ENCODE measurements at regions not wholly inside any gene's neighbourhood (a gene's known extent, or its start where the extent isn't known, plus 50 kb on each side); places are given as distances from the start of the nearest gene placed in this dataset.

DNA sequence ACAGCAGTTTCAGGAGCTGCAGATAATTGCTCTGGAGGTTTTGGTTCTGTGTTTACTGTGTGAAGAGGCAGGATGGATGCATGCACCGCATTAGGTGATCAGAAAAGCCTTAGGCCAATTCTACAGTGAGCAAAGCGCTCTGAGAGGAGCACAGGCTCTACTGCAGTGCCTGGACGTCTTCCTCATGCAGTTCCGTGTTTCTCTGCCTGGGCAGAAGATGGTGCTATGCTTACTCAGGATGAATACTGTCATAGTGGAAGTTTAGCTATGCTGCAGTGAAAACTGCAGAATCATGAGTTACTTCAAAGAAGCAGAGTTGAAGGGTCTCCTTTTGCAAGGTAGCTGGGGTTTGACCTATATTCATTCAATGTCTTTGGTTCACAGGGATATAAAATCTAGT is 1012.4 kb downstream of the KCNJ18 start:
- no peak for TF ChIP-seq EZH2phosphoT487 (conservative IDR thresholded peaks at IDR 0.05; ENCODE audit: low read length)
- TF ChIP-seq, protein P1, sequence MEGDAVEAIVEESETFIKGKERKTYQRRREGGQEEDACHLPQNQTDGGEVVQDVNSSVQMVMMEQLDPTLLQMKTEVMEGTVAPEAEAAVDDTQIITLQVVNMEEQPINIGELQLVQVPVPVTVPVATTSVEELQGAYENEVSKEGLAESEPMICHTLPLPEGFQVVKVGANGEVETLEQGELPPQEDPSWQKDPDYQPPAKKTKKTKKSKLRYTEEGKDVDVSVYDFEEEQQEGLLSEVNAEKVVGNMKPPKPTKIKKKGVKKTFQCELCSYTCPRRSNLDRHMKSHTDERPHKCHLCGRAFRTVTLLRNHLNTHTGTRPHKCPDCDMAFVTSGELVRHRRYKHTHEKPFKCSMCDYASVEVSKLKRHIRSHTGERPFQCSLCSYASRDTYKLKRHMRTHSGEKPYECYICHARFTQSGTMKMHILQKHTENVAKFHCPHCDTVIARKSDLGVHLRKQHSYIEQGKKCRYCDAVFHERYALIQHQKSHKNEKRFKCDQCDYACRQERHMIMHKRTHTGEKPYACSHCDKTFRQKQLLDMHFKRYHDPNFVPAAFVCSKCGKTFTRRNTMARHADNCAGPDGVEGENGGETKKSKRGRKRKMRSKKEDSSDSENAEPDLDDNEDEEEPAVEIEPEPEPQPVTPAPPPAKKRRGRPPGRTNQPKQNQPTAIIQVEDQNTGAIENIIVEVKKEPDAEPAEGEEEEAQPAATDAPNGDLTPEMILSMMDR (IDR thresholded peaks at IDR 0.05; ENCODE audit: insufficient read depth, low read length, poor library complexity, severe bottlenecking) = no peak
- no peak overlapping the region for H3K27ac ChIP-seq (ENCODE audit: low read depth, low read length)
- H3K4me3 ChIP-seq (ENCODE audit: insufficient read depth, low read length, poor library complexity, severe bottlenecking) = no peak overlapping the region
- no peaks in the 10 kb centered on the region for H3K9me2 ChIP-seq (replicated peaks; ENCODE audit: insufficient read depth, low read length)
- H3K27me3 ChIP-seq (ENCODE audit: low read length) = no peaks in the 10 kb centered on the region
- no peak overlapping the region for H3K9ac ChIP-seq (ENCODE audit: low read length)
- no peaks in the 10 kb centered on the region for H4K20me1 ChIP-seq (ENCODE audit: low read depth, low read length)
- H3K4me2 ChIP-seq (ENCODE audit: low read depth, low read length, poor library complexity, severe bottlenecking) = no peak overlapping the region
- H3K9me3 ChIP-seq (ENCODE audit: insufficient read depth, low read length) = no peaks in the 10 kb centered on the region
- H3F3A ChIP-seq (ENCODE audit: insufficient read depth) = no peaks in the 10 kb centered on the region
- H2AFZ ChIP-seq (ENCODE audit: low read depth, low read length, severe bottlenecking) = no peak overlapping the region
- no peaks in the 10 kb centered on the region for H3K36me3 ChIP-seq (ENCODE audit: low read length)
- H3K79me2 ChIP-seq (ENCODE audit: insufficient read depth, low read length) = no peaks in the 10 kb centered on the region

GRCh38 chr17:22707626-22708025 is 1015.3 kb downstream of the KCNJ18 start:
- Histone ChIP-seq H3K27ac (ENCODE audit: low read depth, low read length) (no peak overlapping the region), H3K9me3 (ENCODE audit: insufficient read depth, low read length) (no peaks in the 10 kb centered on the region), H2AFZ (ENCODE audit: low read depth, low read length, severe bottlenecking) (no peak overlapping the region), H3K4me3 (ENCODE audit: insufficient read depth, low read length, poor library complexity, severe bottlenecking) (no peak overlapping the region), H3K27me3 (ENCODE audit: low read length) (no peaks in the 10 kb centered on the region), H4K20me1 (ENCODE audit: low read depth, low read length) (no peaks in the 10 kb centered on the region), H3K4me2 (ENCODE audit: low read depth, low read length, poor library complexity, severe bottlenecking) (no peak overlapping the region), H3K79me2 (ENCODE audit: insufficient read depth, low read length) (no peaks in the 10 kb centered on the region), H3K36me3 (ENCODE audit: low read length) (no peaks in the 10 kb centered on the region), H3K9me2 (replicated peaks; ENCODE audit: insufficient read depth, low read length) (no peaks in the 10 kb centered on the region), H3F3A (ENCODE audit: insufficient read depth) (no peaks in the 10 kb centered on the region), H3K9ac (ENCODE audit: low read length) (no peak overlapping the region)
- TF ChIP-seq, protein P1 (IDR thresholded peaks at IDR 0.05; ENCODE audit: insufficient read depth, low read length, poor library complexity, severe bottlenecking) = no peak
- TF ChIP-seq EZH2phosphoT487 (conservative IDR thresholded peaks at IDR 0.05; ENCODE audit: low read length) = no peak

- no peak overlapping the region for H3K27ac ChIP-seq (ENCODE audit: low read depth, low read length)
- H2AFZ ChIP-seq (ENCODE audit: low read depth, low read length, severe bottlenecking) = no peak overlapping the region
- H3K9ac ChIP-seq (ENCODE audit: low read length) = no peak overlapping the region
- no peaks in the 10 kb centered on the region for H4K20me1 ChIP-seq (ENCODE audit: low read depth, low read length)
- no peak overlapping the region for H3K4me3 ChIP-seq (ENCODE audit: insufficient read depth, low read length, poor library complexity, severe bottlenecking)
- no peaks in the 10 kb centered on the region for H3K36me3 ChIP-seq (ENCODE audit: low read length)
- no peaks in the 10 kb centered on the region for H3K79me2 ChIP-seq (ENCODE audit: insufficient read depth, low read length)
- TF ChIP-seq EZH2phosphoT487 (conservative IDR thresholded peaks at IDR 0.05; ENCODE audit: low read length) = no peak
- TF ChIP-seq, protein P1 (IDR thresholded peaks at IDR 0.05; ENCODE audit: insufficient read depth, low read length, poor library complexity, severe bottlenecking) = no peak
- no peaks in the 10 kb centered on the region for H3K9me2 ChIP-seq (replicated peaks; ENCODE audit: insufficient read depth, low read length)
- no peak overlapping the region for H3K4me2 ChIP-seq (ENCODE audit: low read depth, low read length, poor library complexity, severe bottlenecking)
- H3F3A ChIP-seq (ENCODE audit: insufficient read depth) = no peaks in the 10 kb centered on the region
- H3K27me3 ChIP-seq (ENCODE audit: low read length) = no peaks in the 10 kb centered on the region
- no peaks in the 10 kb centered on the region for H3K9me3 ChIP-seq (ENCODE audit: insufficient read depth, low read length)
Measured at GRCh38 chr17:22717211-22717610, 1024.9 kb downstream of the KCNJ18 start.
